Caco-2 (cell line): ENCODE measurements at regions not wholly inside any gene's neighbourhood (a gene's known extent, or its start where the extent isn't known, plus 50 kb on each side); places are given as distances from the start of the nearest gene placed in this dataset.

Source experiments
- BruUV-seq: library from RNA; stranded (reverse); fragments of 400-500 nt; replicated peaks from 2 replicates; lab custom pipeline; 2021; lab: Mats Ljungman, UMichigan
- CTCF ChIA-PET: fragments of 300-600 bp; sonication (Branson Sonifier 250); formaldehyde crosslinking; loops from one replicate; lab custom pipeline; 2022; ENCODE audit warnings: antibody characterized with exemption; lab: Charles Lee
- POLR2A ChIA-PET: fragments of 300-600 bp; sonication (Branson Sonifier 250); formaldehyde crosslinking; loops from one replicate; lab custom pipeline; 2022; ENCODE audit warnings: antibody characterized with exemption; lab: Charles Lee
- DNase-seq, 2 experiments: peaks; one replicate each; pipeline versions ENCODE4 v3.0.0 to v3.0.0-alpha.2; 2020 to 2022
- H3K27me3 ChIP-seq: replicated peaks from 2 replicates; pipeline ENCODE4 v1.6.0; 2011; ENCODE audit warnings: low read length; ENCODE audit not compliant: control insufficient read depth, insufficient read depth
- H3K36me3 ChIP-seq: 2 replicates; pipeline ENCODE4 v1.5.1; 2011; ENCODE audit warnings: low read length; ENCODE audit not compliant: control insufficient read depth, insufficient read depth
- H3K4me1 ChIP-seq: fragments of 250-450 bp; sonication (Bioruptor Pico); 2 replicates; pipeline ENCODE4 v1.5.1; 2020; ENCODE audit warnings: mild to moderate bottlenecking
- H3K4me3 ChIP-seq: 2 replicates; pipeline ENCODE4 v1.5.1; 2011; ENCODE audit warnings: low read depth, mild to moderate bottlenecking, control low read depth, low read length
- H3K9me3 ChIP-seq: fragments of 250-450 bp; sonication (Bioruptor Pico); 2 replicates; pipeline ENCODE4 v1.5.1; 2020; ENCODE audit warnings: mild to moderate bottlenecking, moderate library complexity
- H3K27ac Mint-ChIP-seq: one replicate; pipeline ENCODE4 v1.8.0; 2022; ENCODE audit warnings: mixed read lengths; ENCODE audit not compliant: unreplicated experiment
- H3K27me3 Mint-ChIP-seq: one replicate; pipeline ENCODE4 v1.8.0; 2022; ENCODE audit warnings: mixed read lengths; ENCODE audit not compliant: insufficient read depth, unreplicated experiment
- H3K36me3 Mint-ChIP-seq: one replicate; pipeline ENCODE4 v1.8.0; 2022; ENCODE audit warnings: mild to moderate bottlenecking, mixed read lengths; ENCODE audit not compliant: insufficient read depth, unreplicated experiment
- H3K4me1 Mint-ChIP-seq: one replicate; pipeline ENCODE4 v1.8.0; 2022; ENCODE audit warnings: low read depth, mixed read lengths; ENCODE audit not compliant: unreplicated experiment
- H3K4me3 Mint-ChIP-seq: one replicate; pipeline ENCODE4 v1.8.0; 2022; ENCODE audit warnings: mild to moderate bottlenecking, moderate library complexity, mixed read lengths; ENCODE audit not compliant: unreplicated experiment
- H3K9me3 Mint-ChIP-seq: one replicate; pipeline ENCODE4 v1.8.0; 2022; ENCODE audit warnings: mixed read lengths; ENCODE audit not compliant: unreplicated experiment
- intact Hi-C: fragments of 100-400 bp; cut with micrococcal nuclease; formaldehyde crosslinking; loops from one replicate; pipeline ENCODE4 v1.10.0; 2022; ENCODE audit not compliant: unreplicated experiment
- TF ChIP-seq, protein P1 (sequence below), 2 experiments: fragments of 200-600 bp in 1 of 2; IDR thresholded peaks; 1 replicate in 1 of 2; 2 replicates in 1 of 2; pipeline versions ENCODE4 v1.5.1 to v1.8.0; 2011 to 2022; ENCODE audit warnings: antibody characterized with exemption in 1 of 2, control low read depth in 1 of 2, inconsistent platforms in 1 of 2, low read depth in 1 of 2, low read length in 1 of 2, mild to moderate bottlenecking in 1 of 2, moderate library complexity in 1 of 2; ENCODE audit not compliant: insufficient read depth in 1 of 2, severe bottlenecking in 1 of 2, unreplicated experiment in 1 of 2

DNA sequence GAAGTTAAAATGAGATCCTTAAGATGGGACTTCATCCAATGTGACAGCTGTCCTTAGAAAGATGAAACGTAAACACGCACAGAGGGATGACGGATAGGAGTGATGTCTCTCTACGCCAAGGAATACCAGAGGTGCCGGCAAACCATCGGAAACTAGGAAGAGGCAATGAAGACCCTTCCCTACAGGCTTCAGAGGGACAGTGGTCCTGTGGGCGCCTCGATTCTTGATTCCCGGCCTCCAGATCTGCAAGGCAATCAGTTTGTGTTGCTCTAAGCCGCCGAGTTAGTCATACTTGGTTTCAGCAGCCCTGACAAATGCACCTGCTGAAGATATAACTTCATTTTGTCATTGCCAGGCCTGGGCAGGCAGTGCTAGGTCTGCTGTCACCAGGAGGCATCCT is 1455.1 kb downstream of the TBC1D22A start:
- Mint-ChIP-seq H3K4me1 (no peaks in the 10 kb centered on the region), H3K4me3 (no peak overlapping the region), H3K27ac (no peak overlapping the region), H3K9me3 (peaks cover 15% of the 10 kb centered on the region), H3K27me3 (peaks cover 8% of the 10 kb centered on the region), H3K36me3 (no peaks in the 10 kb centered on the region)
- DNase-seq: no peak
- H3K4me1 ChIP-seq: no peaks in the 10 kb centered on the region
- no peaks in the 10 kb centered on the region for H3K27me3 ChIP-seq
- POLR2A ChIA-PET: no interaction called here
- no peak overlapping the region for H3K4me3 ChIP-seq
- BruUV-seq: no TSS peak
- no peaks in the 10 kb centered on the region for H3K9me3 ChIP-seq
- CTCF ChIA-PET: no interaction called here
- no peaks in the 10 kb centered on the region for H3K36me3 ChIP-seq
- intact Hi-C loops: no loop called here
- TF ChIP-seq, protein P1, sequence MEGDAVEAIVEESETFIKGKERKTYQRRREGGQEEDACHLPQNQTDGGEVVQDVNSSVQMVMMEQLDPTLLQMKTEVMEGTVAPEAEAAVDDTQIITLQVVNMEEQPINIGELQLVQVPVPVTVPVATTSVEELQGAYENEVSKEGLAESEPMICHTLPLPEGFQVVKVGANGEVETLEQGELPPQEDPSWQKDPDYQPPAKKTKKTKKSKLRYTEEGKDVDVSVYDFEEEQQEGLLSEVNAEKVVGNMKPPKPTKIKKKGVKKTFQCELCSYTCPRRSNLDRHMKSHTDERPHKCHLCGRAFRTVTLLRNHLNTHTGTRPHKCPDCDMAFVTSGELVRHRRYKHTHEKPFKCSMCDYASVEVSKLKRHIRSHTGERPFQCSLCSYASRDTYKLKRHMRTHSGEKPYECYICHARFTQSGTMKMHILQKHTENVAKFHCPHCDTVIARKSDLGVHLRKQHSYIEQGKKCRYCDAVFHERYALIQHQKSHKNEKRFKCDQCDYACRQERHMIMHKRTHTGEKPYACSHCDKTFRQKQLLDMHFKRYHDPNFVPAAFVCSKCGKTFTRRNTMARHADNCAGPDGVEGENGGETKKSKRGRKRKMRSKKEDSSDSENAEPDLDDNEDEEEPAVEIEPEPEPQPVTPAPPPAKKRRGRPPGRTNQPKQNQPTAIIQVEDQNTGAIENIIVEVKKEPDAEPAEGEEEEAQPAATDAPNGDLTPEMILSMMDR (IDR thresholded peaks at IDR 0.05; ENCODE audit: insufficient read depth in 1 of 2, low read depth in 1 of 2, low read length in 1 of 2, severe bottlenecking in 1 of 2, unreplicated experiment in 1 of 2): no peak

DNA sequence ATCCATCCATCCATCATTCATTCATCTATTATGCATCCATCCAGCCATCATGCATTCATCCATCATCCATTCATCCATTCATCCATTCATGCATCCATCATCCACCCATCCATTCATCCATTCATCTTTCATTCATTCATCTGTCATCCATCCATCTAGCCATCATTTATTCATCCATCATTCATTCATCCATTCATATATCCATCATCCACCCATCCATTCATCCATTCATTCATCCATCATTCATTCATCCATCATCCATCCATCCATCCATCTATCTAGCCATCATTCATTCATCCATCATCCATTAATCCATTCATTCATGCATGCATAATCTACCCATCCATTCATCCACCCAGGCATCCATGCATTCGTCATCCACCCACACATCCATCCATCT is 1450.3 kb downstream of the TBC1D22A start:
- Histone ChIP-seq H3K4me3 (no peak overlapping the region), H3K36me3 (no peaks in the 10 kb centered on the region), H3K4me1 (no peaks in the 10 kb centered on the region), H3K9me3 (no peaks in the 10 kb centered on the region), H3K27me3 (no peaks in the 10 kb centered on the region)
- DNase-seq: no peak
- Mint-ChIP-seq H3K27me3 (peaks cover 8% of the 10 kb centered on the region), H3K27ac (no peak overlapping the region), H3K4me3 (no peak overlapping the region), H3K4me1 (no peaks in the 10 kb centered on the region), H3K9me3 (no peaks in the 10 kb centered on the region), H3K36me3 (no peaks in the 10 kb centered on the region)
- ChIA-PET CTCF (no interaction called here), POLR2A (no interaction called here)
- intact Hi-C loops: no loop called here
- BruUV-seq: no TSS peak
- TF ChIP-seq, protein P1 (IDR thresholded peaks at IDR 0.05; ENCODE audit: insufficient read depth in 1 of 2, low read depth in 1 of 2, low read length in 1 of 2, severe bottlenecking in 1 of 2, unreplicated experiment in 1 of 2): no peak

DNA sequence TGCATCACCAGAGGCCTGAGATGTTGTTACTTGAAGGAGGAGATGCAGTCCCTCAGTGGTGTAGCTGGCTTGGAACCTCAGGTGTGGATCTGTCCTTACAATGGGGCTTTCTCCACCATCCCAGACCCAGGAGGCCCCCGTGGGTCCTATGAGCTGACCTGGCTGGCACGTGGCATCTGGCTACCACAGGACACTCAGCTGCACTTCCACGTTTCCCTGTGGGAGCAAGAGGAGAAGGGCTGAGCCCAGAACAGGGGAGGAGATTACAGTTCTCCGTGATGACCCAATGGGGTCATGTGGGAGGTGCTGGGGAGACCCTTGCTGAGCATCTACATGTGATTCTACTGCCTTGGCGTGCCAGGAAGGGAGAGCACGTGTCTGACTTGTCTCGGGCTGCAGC is 1448.4 kb downstream of the TBC1D22A start:
- intact Hi-C loops: no loop called here
- CTCF ChIA-PET: no interaction called here
- DNase-seq: no peak

More for the DNA sequence above, 1448.4 kb downstream of the TBC1D22A start:
- H3K9me3 Mint-ChIP-seq: no peaks in the 10 kb centered on the region
- H3K4me3 Mint-ChIP-seq: no peak overlapping the region
- Histone ChIP-seq H3K9me3 (no peaks in the 10 kb centered on the region), H3K27me3 (no peaks in the 10 kb centered on the region), H3K36me3 (no peaks in the 10 kb centered on the region), H3K4me3 (no peak overlapping the region), H3K4me1 (no peaks in the 10 kb centered on the region)
- TF ChIP-seq, protein P1 (IDR thresholded peaks at IDR 0.05; ENCODE audit: insufficient read depth in 1 of 2, low read depth in 1 of 2, low read length in 1 of 2, severe bottlenecking in 1 of 2, unreplicated experiment in 1 of 2): no peak
- POLR2A ChIA-PET: no interaction called here
- no peak overlapping the region for H3K27ac Mint-ChIP-seq
- H3K27me3 Mint-ChIP-seq: peaks cover 8% of the 10 kb centered on the region
- H3K4me1 Mint-ChIP-seq: no peaks in the 10 kb centered on the region
- no TSS peak for BruUV-seq
- H3K36me3 Mint-ChIP-seq: no peaks in the 10 kb centered on the region
